Sciatic nerve (tissue), 2 donors: ENCODE measurements at regions not wholly inside any gene's neighbourhood (a gene's known extent, or its start where the extent isn't known, plus 50 kb on each side); places are given as distances from the start of the nearest gene placed in this dataset.
"Not testable (repeated sequence)": the region's sequence is repeated elsewhere in the genome, so short reads cannot be mapped to it uniquely, and the experiment has no call there.

Source experiments
- ATAC-seq: fragments of 200-7000 bp; cut with Tn5 transposase; one replicate; pipeline ENCODE4 v1.9.1; 2020; ENCODE audit warnings: mild to moderate bottlenecking, moderate library complexity
- DNase-seq: peaks from one replicate; pipeline ENCODE4 v3.0.0-alpha.2; 2020; ENCODE audit warnings: low spot score
- intact Hi-C: fragments of 100-400 bp; cut with DNase I; formaldehyde crosslinking; loops from one replicate; pipeline ENCODE4 v1.14.2; 2022
- donor health status: DM: no; HTN: no; CAD: no.
- donor health status: DM: no; HTN: no; CAD: no.

DNA sequence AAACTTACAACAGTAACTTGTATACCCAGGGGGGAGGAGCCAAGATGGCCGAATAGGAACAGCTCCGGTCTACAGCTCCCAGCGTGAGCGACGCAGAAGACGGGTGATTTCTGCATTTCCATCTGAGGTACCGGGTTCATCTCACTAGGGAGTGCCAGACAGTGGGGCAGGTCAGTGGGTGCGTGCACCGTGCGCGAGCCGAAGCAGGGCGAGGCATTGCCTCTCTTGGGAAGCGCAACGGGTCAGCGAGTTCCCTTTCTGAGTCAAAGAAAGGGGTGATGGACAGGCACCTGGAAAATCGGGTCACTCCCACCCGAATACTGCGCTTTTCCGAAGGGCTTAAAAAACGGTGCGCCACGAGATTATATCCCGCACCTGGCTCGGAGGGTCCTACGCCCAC lies 278.8 kb downstream of the FAM47B start:
- ATAC-seq, DNase-seq, intact Hi-C loops: not testable (repeated sequence)

DNA sequence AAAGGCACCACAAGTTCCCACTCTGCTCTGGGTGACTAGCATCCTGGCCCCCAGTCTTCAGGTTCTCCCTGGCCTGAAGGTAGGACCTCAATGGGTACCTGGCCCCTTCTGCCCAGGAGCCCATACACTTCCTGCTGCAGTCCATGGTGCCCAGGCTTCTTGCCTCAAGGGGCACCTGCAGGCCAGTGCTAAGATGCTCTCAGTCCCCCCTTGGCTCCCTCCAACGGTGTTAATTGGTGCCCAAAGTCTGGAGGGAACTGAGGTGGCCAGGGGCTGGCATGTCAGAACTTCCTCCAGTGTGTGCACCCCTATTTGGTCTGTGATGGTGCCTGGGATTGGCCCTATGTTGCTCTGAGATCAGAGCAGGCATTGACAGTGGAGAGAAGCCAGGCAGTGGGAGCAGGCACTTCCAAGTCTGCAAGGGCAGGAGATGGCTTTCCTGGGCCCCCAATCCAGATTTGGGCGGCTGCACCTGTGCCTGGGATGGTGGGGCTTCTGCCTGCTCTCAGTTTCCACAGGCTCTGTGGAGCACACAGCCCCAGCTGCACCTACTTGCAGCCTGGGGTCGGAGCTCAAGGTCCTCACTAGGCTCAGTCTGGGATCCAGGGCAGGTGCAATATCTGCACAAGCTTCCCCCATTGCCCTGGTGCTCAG lies 301.6 kb downstream of the FAM47B start:
- intact Hi-C loops: no loop called here
- DNase-seq (no peak), ATAC-seq (no peak)

DNA sequence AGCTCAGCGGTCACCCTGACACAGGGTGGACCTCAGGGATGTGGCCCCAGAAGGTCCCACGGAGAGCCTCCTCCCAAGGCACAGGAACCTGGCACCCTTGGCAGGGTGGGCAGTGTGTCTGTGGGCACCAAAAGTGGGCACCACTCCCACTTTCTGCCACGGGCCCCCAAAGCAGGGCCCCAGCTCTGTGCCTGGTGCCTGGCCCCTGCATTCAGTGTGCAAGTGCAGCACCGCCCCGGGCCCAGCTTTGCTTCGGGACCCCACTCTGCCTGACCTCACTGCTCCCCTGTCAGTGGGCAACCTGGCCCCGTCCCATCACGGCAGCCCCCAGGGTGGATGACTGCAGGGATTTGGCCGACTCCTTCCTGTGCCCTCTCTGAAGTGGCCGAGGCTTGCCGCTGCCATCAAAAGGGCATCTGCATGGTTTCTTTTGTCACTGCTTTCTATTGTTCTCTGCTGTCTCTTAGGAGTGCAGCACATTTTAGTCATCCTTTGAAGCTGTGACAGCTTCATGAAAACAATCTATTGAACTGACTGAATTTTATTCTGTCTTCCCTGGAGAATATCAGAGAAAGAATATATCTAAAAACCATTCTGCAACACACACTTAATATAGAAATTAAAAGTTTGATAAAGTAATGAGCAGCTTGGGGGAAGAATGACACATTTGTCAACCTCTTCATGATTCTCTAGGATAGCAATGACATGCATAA lies 302.4 kb downstream of the FAM47B start:
- intact Hi-C loops: no loop called here
- DNase-seq: no peak
- ATAC-seq: no peak

DNA sequence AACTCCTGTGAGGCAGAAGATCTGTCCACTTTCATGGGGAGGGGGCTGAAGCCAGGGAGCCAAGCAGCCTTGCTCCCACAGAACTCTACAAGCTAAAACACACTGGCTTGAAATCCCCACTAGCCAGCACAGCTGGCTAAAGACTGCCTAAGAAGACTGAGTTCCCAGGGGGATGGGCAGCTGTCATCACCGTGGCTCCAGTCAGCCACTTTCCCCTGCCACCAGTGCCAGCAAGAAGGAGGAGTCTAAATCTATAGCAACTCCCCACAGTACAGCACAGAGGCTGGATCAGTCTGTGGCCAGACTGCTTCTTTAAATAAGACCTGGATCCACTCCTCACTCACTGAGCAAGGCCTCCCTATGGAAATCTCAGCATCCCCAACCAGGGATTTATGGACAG lies 308.6 kb downstream of the FAM47B start:
- DNase-seq (no peak), ATAC-seq (no peak)
- intact Hi-C loops: no loop called here

DNA sequence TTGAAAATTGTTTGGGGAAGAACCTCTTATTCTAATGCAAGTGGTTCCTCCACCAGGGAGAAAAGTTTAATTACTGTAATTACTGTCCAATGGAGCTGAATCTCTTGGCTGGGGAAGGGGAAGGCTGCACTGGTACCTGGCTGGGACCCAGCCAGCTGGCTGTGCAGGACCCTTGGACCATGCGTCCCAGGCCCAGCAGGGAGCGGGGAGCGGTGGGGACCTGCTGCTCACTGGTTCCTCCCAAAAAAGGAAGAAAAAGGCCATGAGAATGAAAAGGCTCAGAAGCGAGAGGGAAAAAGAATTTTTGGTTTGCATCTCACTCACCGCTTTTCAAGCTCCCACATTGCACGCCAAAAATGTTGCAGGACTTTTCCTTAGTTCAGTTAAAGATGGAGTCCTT lies 333.5 kb downstream of the FAM47B start:
- no peak for DNase-seq
- intact Hi-C loops: no loop called here
- no peak for ATAC-seq

DNA sequence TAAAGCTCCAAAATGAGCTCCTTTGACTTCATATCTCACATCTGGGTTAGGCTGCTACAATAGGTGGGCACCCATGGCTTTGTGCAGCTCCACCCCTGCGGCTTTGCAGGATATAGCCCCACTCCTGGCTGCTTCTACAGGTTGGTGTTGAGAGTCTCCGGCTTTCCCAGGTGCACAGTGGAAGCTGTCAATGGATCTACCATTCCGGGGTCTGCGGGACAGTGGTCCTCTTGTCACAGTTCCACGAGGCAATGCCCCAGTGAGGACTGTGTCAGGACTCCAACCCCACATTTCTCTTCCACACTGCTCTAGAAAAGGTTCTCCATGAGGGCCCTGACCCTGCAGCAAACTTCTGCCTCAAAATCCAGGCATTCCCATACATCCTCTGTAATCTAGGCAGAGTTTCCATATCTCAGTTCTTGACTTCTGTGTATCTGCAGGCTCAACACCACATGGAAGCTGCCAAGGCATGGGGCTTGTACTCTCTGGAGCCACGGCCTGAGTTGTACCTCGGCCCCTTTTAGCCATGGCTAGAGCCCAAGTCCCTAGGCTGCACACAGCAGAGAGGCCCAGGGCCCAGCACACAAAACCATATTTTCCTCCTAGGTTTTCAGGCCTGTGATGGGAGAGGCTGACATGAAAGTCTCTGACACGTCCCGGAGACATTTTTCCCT lies 342.8 kb downstream of the FAM47B start:
- ATAC-seq (no peak), DNase-seq (no peak)
- intact Hi-C loops: no loop called here

DNA sequence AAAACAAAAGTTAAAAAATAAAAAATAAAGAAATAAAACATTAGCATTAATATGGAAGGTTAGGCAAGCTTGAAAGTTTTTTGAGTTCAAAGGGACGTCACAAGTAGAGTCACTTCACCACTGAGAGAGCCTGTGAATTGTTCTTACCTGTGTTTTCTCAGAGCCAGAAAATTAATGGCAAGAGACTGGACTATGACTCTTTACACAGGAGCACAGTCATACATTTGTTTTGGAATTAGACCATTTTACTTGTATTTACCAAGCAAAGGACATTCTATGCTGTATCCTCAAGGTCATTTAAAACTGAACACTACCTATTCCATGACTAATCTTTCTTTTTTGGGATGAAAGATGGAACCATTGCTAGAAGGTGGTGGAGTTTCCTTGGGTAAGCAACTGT lies 346.1 kb downstream of the FAM47B start:
- DNase-seq (no peak), ATAC-seq (no peak)
- intact Hi-C loops: no loop called here

DNA sequence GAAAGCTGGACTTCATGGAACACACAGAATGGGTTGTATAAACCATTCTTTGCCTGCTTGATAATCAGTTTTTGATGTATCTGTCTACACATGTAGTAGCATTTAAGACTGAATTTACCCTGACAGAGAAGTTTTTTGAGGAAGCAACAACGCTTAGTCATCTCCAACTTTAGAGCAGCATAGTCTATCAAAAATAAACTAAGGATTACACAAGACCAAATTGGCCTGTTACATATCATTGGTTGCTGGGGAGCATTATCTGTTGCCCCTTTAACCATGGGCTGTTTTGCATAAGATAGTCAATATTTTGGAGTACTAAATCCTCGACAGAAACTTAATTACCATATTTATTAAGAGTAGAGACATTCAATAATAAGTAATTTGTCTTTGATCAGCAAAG lies 347.4 kb downstream of the FAM47B start:
- DNase-seq (no peak), ATAC-seq (no peak)
- intact Hi-C loops: no loop called here

DNA sequence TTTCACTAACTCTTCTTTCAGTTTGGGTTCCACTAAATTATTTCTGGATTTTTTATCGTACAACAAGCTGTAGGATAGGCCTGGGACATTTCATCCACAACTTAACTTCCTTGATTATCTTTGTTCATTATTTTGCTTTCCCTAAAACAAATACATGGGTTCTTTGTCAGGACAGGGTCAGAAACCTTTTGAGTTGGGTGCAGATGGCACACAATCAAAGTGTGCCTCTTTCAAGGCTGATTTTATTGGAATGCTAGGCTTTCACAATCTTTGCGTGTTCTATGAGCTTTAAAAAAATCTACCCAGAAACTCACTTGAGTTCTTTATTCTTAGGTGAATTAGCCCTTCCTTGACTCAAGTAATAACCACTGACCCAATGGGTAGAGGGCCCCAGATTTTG lies 348.4 kb downstream of the FAM47B start:
- DNase-seq: no peak
- intact Hi-C loops: no loop called here
- ATAC-seq: no peak

DNA sequence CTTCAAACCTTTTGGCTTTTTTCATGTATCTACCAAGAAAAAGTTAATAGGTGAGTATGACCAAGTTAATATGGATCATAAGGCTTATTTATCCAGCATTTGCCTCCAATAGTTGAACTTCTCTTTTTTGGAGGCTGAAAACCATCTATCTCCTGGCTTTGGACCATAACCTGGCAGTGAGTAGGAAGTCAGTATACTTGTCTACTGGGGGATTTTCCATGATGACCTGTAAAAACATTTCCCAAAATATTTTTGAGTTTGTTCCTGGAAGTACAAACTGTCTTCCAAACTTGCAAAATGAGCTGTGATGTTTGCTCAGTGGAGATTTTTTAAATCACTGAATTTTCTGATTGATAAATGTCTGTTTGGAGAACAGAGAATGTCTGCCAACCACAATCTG lies 349.9 kb downstream of the FAM47B start:
- ATAC-seq: no peak
- DNase-seq: no peak
- intact Hi-C loops: no loop called here

DNA sequence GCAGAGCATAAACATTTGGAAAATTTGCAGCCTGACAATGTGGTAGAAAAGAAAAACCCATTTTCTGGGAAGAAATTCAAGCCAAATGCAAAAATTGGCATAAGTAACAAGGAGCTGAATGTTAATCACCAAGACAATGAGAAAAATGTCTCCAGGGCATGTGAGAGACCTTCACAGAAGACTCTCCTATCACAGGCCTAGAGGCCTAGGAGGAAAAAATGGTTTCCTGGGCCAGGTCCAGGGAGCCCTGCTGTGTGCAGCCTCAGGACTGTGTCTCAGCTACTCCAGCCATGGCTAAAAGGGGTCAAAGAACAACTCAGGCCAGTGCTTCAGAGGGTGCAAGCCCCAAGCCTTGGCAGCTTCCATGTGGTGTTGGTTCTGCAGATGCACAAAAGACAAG lies 362.4 kb downstream of the FAM47B start:
- ATAC-seq, intact Hi-C loops, DNase-seq: not testable (repeated sequence)

DNA sequence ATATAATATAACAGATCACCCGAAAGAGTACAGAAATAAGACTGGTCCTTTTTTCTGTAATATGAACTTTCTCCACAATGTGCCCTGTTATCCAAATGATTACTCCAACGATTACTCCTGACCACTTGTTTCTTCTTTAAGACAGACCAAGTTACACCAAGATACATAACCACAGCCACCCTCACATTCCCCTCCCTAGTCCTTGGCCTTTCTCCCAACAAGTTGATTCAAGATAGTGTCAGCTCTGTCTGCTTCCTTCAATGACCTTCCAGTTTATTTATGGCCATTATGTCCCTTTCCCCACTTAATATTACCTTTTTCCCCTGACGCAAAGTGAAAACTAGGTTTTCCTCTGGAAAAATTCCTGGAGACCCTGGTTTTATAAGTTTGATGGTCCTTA lies 397.2 kb downstream of the FAM47B start:
- intact Hi-C loops: no loop called here
- ATAC-seq (no peak), DNase-seq (no peak)

DNA sequence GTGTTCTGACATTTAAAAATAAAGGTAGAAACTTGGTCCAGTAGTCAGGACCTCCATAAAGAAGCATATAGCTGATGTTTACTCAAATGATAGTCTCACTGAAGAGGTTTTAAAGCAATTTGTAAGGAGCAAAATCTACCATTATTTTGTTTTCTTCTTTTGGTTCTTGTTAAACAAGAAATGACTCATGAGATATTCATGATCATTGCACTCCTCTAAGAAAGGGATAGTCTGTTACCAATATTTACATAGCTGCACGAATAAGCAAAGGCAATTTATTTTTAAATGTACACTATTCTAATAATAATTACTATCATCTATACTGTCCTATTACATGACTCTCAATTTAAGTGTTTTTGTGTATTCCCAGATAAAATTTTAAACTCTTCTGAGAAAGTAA lies 397.9 kb downstream of the FAM47B start:
- ATAC-seq (no peak), DNase-seq (no peak)
- intact Hi-C loops: no loop called here

DNA sequence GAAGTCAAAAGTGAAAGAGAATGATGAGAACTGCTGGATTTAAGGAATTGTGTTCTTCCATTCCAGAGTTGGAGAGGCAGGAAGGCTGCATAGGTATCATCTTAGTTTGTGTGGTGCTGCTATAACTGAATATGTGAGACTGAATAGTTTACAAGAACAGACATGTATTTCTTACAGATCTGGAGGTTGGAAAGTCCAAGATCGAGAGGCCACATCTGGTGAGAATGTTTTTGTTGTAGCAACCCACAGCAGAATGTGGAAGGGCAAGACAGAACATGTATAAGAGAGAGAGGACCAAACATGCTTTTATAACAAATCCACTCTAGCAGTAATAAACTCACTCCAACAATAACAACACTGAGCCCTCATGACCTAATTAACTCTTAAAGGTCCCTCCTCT lies 408.6 kb downstream of the FAM47B start:
- no peak for DNase-seq
- ATAC-seq: no peak
- intact Hi-C loops: no loop called here

DNA sequence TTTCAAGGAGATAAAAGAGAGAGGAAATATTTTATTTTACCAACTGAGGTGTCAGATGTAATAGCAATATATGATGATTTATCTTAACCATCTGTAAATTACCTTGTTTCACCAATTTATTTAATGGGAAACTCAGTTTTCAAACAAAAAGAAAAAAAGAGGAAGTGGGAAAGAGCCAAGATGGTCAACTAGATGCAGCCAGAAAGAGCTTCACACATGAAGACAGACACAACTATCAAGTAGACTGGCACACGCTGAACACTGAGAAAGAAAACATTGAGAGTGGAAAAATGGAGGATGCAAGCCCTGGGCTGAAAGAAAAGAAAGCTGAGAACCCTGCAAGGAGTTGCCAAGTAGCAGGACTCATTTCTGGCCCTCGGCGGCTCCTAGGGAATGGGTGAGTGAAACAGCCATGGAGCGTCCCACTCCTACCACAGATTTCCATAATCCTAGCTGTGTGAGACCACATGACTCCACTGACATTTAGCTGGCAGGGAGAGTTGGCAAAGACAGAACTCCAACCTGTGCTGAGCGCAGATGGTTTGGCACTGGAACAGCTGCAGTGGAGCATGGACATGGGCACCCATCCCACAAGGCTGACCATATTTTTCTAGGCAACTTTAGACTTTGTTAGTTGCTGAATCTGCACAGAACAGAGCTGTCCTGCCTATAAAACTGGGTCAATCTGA lies 409.3 kb downstream of the FAM47B start:
- DNase-seq (no peak), ATAC-seq (no peak)
- intact Hi-C loops: no loop called here

DNA sequence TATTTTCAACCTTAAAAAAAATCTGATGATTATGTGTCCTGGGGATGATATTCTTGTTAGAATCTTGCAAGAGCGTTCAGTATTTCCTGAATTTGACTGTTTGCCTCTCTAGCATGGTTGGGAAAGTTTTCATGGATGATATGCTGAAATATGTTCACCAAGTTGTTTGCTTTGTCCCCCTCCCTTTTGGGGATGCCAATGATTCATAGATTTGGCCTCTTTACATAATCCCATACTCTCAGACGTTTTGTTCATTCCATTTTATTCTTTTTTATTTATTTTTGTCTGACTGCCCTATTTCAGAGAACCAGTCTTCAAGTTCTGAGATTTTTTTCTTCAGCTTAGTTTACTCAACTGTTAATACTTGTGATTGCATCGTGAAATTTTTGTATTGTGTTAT lies 415.1 kb downstream of the FAM47B start:
- DNase-seq (no peak), ATAC-seq (no peak)
- intact Hi-C loops: no loop called here

DNA sequence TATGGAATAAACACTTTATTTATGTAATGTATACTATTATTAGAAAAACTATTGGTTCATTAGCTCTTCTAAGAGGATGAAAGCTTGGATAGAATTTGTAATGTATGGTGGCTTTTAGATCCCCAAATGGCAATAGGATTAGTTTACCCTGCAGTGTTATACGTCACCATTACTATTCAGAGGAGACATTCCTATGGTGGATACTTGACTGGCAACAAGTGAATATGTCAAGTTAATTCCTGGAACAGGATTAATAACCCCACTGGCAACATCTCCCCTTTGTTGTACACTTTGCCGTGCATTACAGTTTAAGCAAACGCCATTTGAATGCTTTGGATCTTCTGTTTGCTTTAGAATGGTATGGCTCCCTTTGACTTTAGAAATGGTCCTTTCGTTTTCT lies 420.3 kb downstream of the FAM47B start:
- ATAC-seq (no peak), DNase-seq (no peak)
- intact Hi-C loops: no loop called here

DNA sequence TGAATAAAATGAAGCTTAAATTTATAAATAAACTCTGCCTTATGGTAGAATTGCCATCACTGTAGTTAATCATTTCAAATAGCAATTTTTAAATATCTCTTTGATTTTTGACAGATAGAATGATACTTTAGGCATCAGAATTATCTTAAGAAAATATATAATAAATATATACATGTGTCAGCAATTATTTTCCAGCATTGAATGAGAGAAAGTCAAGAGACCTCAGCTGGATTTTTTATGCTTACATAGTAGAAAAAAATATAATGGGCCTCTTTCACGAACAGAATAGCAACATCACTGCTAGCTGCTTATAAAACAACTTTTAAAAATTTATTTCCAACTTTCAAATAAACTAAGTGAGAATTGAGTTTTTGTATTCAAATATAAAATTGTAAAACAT lies 424.0 kb upstream of the MAGEB16 start:
- DNase-seq: no peak
- no peak for ATAC-seq
- intact Hi-C loops: no loop called here

DNA sequence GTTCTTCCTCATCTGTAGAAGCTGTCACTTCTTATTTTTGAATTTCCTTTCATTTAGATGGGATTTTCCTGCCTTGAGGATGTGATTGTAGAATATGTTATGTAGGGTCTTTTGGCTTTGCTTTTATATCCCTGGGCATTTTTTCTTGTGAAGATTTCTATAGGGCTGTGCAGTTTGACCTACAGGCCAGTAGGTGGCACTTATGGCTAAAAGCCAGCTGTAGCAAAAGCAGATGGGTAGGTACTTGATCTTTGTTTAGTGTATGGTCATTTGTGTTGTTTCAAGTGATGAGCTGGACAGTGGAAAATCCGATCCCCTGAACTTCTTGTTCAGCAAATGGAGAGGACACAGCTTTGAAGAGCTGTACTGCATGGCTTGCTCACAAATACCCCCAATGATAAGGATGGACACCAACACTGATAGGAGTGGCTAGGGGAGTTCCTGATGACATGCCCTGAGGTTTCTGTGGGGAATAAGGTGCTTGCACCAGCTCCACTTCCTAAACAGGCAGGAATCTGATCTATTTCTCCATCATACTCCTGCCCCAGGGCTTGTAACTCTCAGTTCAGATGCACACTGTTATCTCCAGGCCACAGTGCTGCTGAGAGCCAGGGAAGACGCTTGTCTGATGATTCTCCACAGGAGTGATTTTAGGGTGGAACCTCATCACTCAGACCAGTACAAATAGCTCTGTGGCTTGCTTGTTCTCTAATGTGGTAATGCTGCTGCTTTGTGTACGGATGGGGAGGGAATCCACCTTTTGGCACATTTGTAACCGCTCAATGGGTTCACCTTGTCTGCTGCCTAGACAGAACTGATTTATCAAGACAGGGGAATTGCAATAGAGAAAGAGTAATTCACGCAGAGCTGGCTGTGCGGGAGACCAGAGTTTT lies 417.1 kb upstream of the MAGEB16 start:
- DNase-seq (no peak), ATAC-seq (no peak)
- intact Hi-C loops: no loop called here
